ENCODE measurements at regions not wholly inside any gene's neighbourhood (a gene's known extent, or its start where the extent isn't known, plus 50 kb on each side); places are given as distances from the start of the nearest gene placed in this dataset.

DNA sequence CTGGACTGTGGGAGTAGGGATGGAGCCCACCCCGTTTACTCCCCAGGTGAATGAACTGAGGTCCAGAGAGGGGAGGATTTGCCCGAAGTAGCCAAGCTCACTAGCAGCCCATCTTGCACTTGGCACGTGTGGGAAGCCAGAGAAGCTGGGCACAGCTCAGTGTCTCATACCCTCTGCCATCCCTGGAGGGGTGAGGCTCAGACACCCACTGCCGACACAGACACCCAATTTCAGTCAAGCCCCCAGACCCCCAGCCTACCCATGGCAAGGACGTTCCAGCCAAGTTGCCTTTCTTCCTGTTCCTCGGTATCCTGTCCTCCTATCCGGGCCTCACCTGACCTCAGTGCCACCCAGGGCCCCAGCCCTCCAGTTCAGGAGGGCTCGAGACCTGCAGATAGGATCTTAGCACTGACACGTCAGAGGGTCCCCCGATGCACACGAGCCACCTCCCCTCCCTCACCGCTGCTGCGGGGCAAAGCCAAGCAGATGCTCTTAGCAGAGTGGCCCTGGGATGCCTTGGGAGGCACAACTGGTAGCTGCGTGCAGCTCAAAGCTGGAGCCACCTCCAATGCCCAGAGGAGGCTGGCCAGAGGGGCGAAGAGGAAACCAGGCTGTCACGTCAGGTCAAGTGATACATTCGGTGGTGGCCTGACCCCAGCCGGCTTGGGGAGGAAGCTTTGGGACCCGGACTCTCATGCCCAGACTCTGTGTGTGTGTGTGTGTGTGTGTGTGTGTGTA, 90.4 kb upstream of the TNRC6C start:
- H3K9me3 ChIP-seq (ENCODE audit: insufficient read depth in 2 of 2, low read depth in 1 of 2, low read length in 1 of 2), result peaks cover 0 to 2% of the 10 kb centered on the region in 2 experiments; a peak in 1 of 4 replicates
- ChIA-PET POLR2A (ENCODE audit: partially characterized antibody) (interaction anchor here (0.7 to 1.6 kb wide), 3 partner anchors 21 to 90 kb away, joined by 3 to 4 read pairs (median 3); partner anchors contain the start of gene TNRC6C), CTCF (ENCODE audit: partially characterized antibody) (interaction anchor here (0.9 to 1.9 kb wide), 5 partner anchors 13 to 261 kb away, joined by 3 to 6 read pairs (median 4); partner anchors contain the start of gene TNRC6C)
- H2BK120ac ChIP-seq (replicated peaks; ENCODE audit: low read depth, low read length), result no peak overlapping the region
- H3K14ac ChIP-seq (ENCODE audit: insufficient read length), result no peak overlapping the region
- no peaks in the 10 kb centered on the region for H3K36me3 ChIP-seq (ENCODE audit: control insufficient read depth in 2 of 4, insufficient read depth in 4 of 4, low read length in 3 of 4)
- H3K4me2 ChIP-seq (ENCODE audit: insufficient read depth in 1 of 2, low read depth in 2 of 2, low read length in 2 of 2), result no peak overlapping the region
- no peak overlapping the region for H2AFZ ChIP-seq (ENCODE audit: low read length)
- WGBS, 2 experiments (ENCODE audit: extremely low coverage in 1 of 2, insufficient coverage in 1 of 2, insufficient read length in 1 of 2, insufficient replicate concordance in 2 of 2, low coverage in 1 of 2, low lambda C conversion rate in 2 of 2, missing lambda C conversion rate in 1 of 2), result 87% methylated on average over 19 of the region's 19 CpGs; no CpG with 5 or more reads in 1 of the 2 experiments
- H2BK12ac ChIP-seq (ENCODE audit: low read depth, low read length), result peak overlapping the region; percentile 70; the same call in 1 of the 2 replicates
- no peak overlapping the region; the same call in 1 of the 2 replicates for H2BK5ac ChIP-seq (ENCODE audit: low read depth, low read length)
- no peak overlapping the region for H4K5ac ChIP-seq (ENCODE audit: insufficient read length, low read depth, low read length)
- H3K56ac ChIP-seq (replicated peaks; ENCODE audit: insufficient read length, low read depth, low read length), result no peak overlapping the region
- no peaks in the 10 kb centered on the region for H3K79me2 ChIP-seq (ENCODE audit: control insufficient read depth in 1 of 2, insufficient read depth in 2 of 2, low read length in 2 of 2)
- H4K8ac ChIP-seq (ENCODE audit: extremely low read depth, insufficient read depth, low read length), result no peak overlapping the region
- H3K23ac ChIP-seq (ENCODE audit: insufficient read length), result no peak overlapping the region
- peak overlapping the region; percentile 68; the same call in 1 of the 2 replicates for H2BK15ac ChIP-seq (ENCODE audit: low read length)
- no peaks in the 10 kb centered on the region for H3K79me1 ChIP-seq (ENCODE audit: low read depth, low read length)
- peak overlapping the region; percentile 63; the same call in 1 of the 2 replicates for H2BK20ac ChIP-seq (ENCODE audit: low read length)
- no peak for DNase-seq (ENCODE audit: low read depth in 1 of 2, low spot score in 2 of 2)
- 0 out of 7 replicates have a peak, but pooled peaks cover 0 to 2% (median 0%) of the 10 kb centered on the region in 4 experiments for H3K27me3 ChIP-seq (replicated peaks in 1 of 4; ENCODE audit: control insufficient read depth in 3 of 4, extremely low read depth in 1 of 4, insufficient read depth in 3 of 4, low read length in 3 of 4)
- 0 out of 7 replicates have a peak overlapping the region, but pooled peaks of 1 of the 4 experiments have one; percentile 21 for H3K9ac ChIP-seq (replicated peaks in 1 of 4; ENCODE audit: extremely low read depth in 1 of 4, low read depth in 3 of 4, low read length in 3 of 4)
- H4K20me1 ChIP-seq (replicated peaks in 1 of 2; ENCODE audit: control insufficient read depth in 1 of 2, insufficient read depth in 2 of 2, low read length in 2 of 2), result peaks cover 0 to 4% of the 10 kb centered on the region in 2 experiments
- no peak overlapping the region for H4K91ac ChIP-seq (replicated peaks; ENCODE audit: insufficient read length, low read length)
- H3K4me3 ChIP-seq (ENCODE audit: extremely low read depth in 1 of 4, insufficient read depth in 2 of 4, low read depth in 3 of 4, low read length in 4 of 4), result no peak overlapping the region
- H3K18ac ChIP-seq (ENCODE audit: extremely low read depth, low read length), result no peak overlapping the region
- H3K27ac ChIP-seq (ENCODE audit: low read depth, low read length), result no peak overlapping the region
- FAIRE-seq, result no peak
- TF ChIP-seq NANOG (IDR thresholded peaks at IDR 0.05; ENCODE audit: insufficient read depth, low read depth, low read length, poor library complexity, severe bottlenecking), result no peak
- no peak for TF ChIP-seq HDAC2 (IDR thresholded peaks at IDR 0.05; ENCODE audit: borderline replicate concordance in 1 of 2, low read depth in 2 of 2, low read length in 2 of 2)
- TF ChIP-seq SP4 (IDR thresholded peaks at IDR 0.05; ENCODE audit: low read length), result no peak
- TF ChIP-seq, protein P1, sequence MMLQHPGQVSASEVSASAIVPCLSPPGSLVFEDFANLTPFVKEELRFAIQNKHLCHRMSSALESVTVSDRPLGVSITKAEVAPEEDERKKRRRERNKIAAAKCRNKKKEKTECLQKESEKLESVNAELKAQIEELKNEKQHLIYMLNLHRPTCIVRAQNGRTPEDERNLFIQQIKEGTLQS (IDR thresholded peaks at IDR 0.05; ENCODE audit: insufficient read depth, low read depth, low read length), result no peak
- TF ChIP-seq CBX5 (IDR thresholded peaks at IDR 0.05; ENCODE audit: low read depth, low read length), result no peak
- H3K4me1 ChIP-seq (replicated peaks in 1 of 4; ENCODE audit: control insufficient read depth in 3 of 4, insufficient read depth in 4 of 4, low read length in 3 of 4), result peaks cover 0 to 11% (median 0%) of the 10 kb centered on the region in 4 experiments; a peak in 5 of 7 replicates
- peaks cover 5% of the 10 kb centered on the region; the same call in 1 of the 2 replicates for H3K23me2 ChIP-seq (ENCODE audit: low read depth, low read length)
- peak overlapping the region; percentile 94 for H3K4ac ChIP-seq (replicated peaks; ENCODE audit: insufficient read length, low read depth, low read length)
- no peak overlapping the region for H2AK5ac ChIP-seq (ENCODE audit: low read depth, low read length)
